Adipocyte (in vitro differentiated cells): ENCODE measurements at regions not wholly inside any gene's neighbourhood (a gene's known extent, or its start where the extent isn't known, plus 50 kb on each side); places are given as distances from the start of the nearest gene placed in this dataset.

Source experiments
- DNase-seq: peaks from one replicate; pipeline ENCODE4 v3.0.0-alpha.2; 2015; ENCODE audit warnings: low read depth
- H3K27me3 ChIP-seq: replicated peaks from 2 replicates; pipeline ENCODE4 v1.7.0; 2013; ENCODE audit warnings: mild to moderate bottlenecking, low read length, moderate library complexity; ENCODE audit not compliant: control insufficient read depth, insufficient read depth
- H3K36me3 ChIP-seq: 2 replicates; pipeline ENCODE4 v1.7.0; 2013; ENCODE audit warnings: low read length, mild to moderate bottlenecking, moderate library complexity; ENCODE audit not compliant: control insufficient read depth, insufficient read depth, severe bottlenecking
- H3K4me1 ChIP-seq: 2 replicates; pipeline ENCODE4 v1.7.0; 2013; ENCODE audit warnings: mild to moderate bottlenecking, low read length, moderate library complexity; ENCODE audit not compliant: control insufficient read depth, insufficient read depth
- H3K4me3 ChIP-seq: 2 replicates; pipeline ENCODE4 v1.7.0; 2013; ENCODE audit warnings: mild to moderate bottlenecking, low read length, moderate library complexity
- H3K9ac ChIP-seq: 2 replicates; pipeline ENCODE4 v1.7.0; 2013; ENCODE audit warnings: mild to moderate bottlenecking, low read length, moderate library complexity
- H3K9me3 ChIP-seq: 2 replicates; pipeline ENCODE4 v1.7.0; 2013; ENCODE audit warnings: mild to moderate bottlenecking, low read length, moderate library complexity; ENCODE audit not compliant: control insufficient read depth

GRCh38 chr10:26642896-26643653 lies 54.4 kb upstream of the PDSS1 start:
- peaks cover 6% of the 10 kb centered on the region for H3K9me3 ChIP-seq
- H3K9ac ChIP-seq, result no peak overlapping the region
- peaks cover 6% of the 10 kb centered on the region for H3K27me3 ChIP-seq
- H3K4me1 ChIP-seq, result no peaks in the 10 kb centered on the region
- no peak overlapping the region for H3K4me3 ChIP-seq
- H3K36me3 ChIP-seq, result no peaks in the 10 kb centered on the region
- no peak for DNase-seq

GRCh38 chr10:26647602-26648244 lies 49.8 kb upstream of the PDSS1 start:
- Histone ChIP-seq H3K36me3 (no peaks in the 10 kb centered on the region), H3K4me1 (no peaks in the 10 kb centered on the region)
- no peak for DNase-seq

More at GRCh38 chr10:26647602-26648244, 49.8 kb upstream of the PDSS1 start:
- no peak overlapping the region for H3K4me3 ChIP-seq
- H3K27me3 ChIP-seq, result peaks cover 12% of the 10 kb centered on the region
- H3K9ac ChIP-seq, result no peak overlapping the region
- H3K9me3 ChIP-seq, result no peaks in the 10 kb centered on the region
